Occipital lobe (tissue), 1 donor: ENCODE measurements at regions not wholly inside any gene's neighbourhood (a gene's known extent, or its start where the extent isn't known, plus 50 kb on each side); places are given as distances from the start of the nearest gene placed in this dataset.
"Not testable (repeated sequence)": the region's sequence is repeated elsewhere in the genome, so short reads cannot be mapped to it uniquely, and the experiment has no call there.

Experiments used
- DNase-seq: peaks from one replicate; lab custom pipeline; 2025; lab: John Stamatoyannopoulos, UW

- DNase-seq = not testable (repeated sequence)
Observed at GRCh38 chr3:166684077-166684476, 696.0 kb downstream of the ZBBX start.

- no peak for DNase-seq
Observed at GRCh38 chr3:166669781-166670180, 710.3 kb downstream of the ZBBX start.

- DNase-seq = no peak
Observed at GRCh38 chr3:166663194-166663593, 716.9 kb downstream of the ZBBX start.

GRCh38 chr3:166661621-166662020, 718.5 kb downstream of the ZBBX start:
- DNase-seq = no peak

DNA sequence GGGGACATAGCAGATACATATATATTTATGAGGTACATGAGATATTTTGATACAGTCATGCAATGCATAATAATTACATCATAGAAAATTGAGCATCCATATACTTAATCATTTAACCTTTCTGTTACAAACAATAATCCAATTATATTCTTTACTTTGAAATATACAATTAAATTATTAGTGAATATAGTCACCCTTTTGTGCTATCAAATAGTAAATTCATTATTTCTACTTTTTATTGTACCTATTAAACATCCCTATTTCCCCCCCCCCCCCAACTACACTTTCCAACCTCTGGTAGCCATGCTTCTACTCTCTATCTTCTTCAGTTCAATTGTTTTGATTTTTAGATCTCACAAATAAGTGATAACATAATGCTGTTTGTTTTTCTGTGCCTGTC, 719.1 kb downstream of the ZBBX start:
- DNase-seq = no peak

DNA sequence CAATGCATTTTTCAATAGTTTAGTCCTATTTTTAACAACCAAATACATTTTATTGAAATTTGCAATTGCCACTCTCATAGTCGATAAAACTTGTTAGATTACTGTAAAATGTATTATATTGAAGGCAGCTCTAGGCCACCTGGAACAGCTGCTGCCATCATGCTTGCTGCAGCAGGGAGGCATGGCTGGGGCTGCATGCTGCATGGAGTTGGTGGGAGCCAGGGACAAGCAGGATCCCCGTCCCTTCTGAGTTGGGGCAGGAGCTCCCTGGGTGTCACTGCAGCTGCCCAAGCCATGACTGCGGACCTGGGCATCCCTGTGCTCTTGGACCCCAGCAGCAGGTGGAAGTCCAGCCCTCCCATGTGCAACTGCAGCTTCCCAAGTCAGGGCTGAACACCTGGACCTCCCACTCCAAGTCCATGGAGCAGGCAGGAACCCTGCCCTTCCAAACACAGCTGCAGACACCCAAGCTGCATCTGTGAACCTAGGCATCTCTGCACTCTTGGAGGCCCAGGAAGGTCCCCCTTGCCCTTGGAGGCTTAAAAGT, 742.0 kb downstream of the ZBBX start:
- DNase-seq = no peak

GRCh38 chr3:166634091-166634746, 745.9 kb downstream of the ZBBX start:
- DNase-seq = no peak

DNA sequence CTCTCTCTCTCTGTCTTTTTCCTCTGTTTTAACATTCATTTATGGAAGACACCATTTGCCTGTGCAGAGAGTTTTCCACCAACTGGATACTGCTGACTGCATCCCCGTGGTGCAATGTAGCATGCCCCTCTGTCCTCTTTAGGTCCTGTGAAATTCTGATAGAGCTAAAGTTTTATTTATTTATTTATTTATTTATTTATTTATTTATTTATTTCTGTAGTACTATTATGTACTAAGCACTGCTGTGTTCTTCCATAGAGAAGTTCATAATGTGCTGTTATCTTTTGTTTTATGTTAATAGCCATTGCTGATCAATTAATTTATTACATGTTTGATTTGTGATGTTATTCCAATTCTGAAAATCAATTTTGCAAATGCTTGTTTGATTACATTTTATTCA, 749.9 kb downstream of the ZBBX start:
- no peak for DNase-seq

- no peak for DNase-seq
Observed at GRCh38 chr3:166613365-166613764, 766.7 kb downstream of the ZBBX start.

- not testable (repeated sequence) for DNase-seq
Observed at GRCh38 chr3:166612761-166613160, 767.3 kb downstream of the ZBBX start.

- DNase-seq = no peak
Observed at GRCh38 chr3:166607933-166608521, 770.8 kb upstream of the BCHE start.

DNA sequence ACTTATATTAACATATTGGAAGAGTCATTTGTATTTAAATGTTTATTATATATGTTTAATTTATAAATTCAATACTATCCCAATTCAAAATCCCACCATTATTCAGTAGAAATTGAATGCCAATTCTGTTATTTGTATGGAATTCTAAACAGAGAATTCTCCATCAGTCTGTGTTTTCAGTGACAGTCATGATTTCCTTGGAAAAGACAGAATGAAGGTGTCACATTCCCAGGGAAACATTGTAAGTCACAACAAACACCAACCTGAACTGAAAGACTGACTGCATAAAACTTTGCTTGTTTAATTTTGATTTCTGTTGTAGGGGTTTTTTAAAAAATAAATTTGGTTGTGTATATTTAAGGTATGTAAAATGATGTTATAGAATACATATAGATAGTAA, 769.8 kb upstream of the BCHE start:
- DNase-seq = no peak

- no peak for DNase-seq
Observed at GRCh38 chr3:166593776-166594175, 756.6 kb upstream of the BCHE start.

- no peak for DNase-seq
Observed at GRCh38 chr3:166582236-166582635, 745.0 kb upstream of the BCHE start.

- no peak for DNase-seq
Observed at GRCh38 chr3:166580561-166580960, 743.3 kb upstream of the BCHE start.

DNA sequence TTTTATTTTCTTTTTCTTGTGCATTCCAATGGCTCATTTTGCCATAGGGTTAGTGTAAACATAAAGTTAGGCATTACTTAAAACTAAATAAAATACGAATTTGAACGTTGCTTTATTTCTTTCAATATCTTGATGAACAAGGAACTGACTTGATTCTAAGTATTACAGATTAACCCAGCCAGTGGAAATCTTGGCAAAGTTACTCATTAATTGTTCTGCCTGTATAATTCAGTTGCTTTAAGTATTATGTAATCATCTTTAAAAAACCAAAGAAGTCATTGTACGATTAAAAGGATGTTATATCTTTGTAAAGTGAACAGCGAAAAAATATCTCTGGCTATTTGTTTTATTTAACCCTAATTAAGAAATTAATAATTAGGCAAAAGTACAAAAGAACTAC, 737.9 kb upstream of the BCHE start:
- no peak for DNase-seq

DNA sequence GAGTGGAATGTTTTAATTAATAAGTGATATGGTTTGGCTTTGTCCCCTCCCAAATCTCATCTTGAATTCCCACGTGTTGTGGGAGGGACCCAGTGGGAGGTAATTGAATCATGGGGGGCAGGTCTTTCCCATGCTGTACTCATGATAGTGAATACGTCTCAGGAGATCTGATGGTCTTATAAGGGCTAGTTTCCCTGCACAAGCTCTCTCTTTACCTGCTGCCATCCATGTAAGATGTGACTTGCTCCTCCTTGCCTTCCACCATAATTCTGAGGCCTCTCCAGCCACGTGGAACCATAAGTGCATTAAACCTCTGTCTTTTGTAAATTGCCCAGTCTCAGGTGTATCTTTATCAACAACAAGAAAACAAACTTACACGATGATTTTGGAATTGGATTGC, 734.5 kb upstream of the BCHE start:
- not testable (repeated sequence) for DNase-seq

- DNase-seq = no peak
Observed at GRCh38 chr3:166570102-166570501, 732.9 kb upstream of the BCHE start.

DNA sequence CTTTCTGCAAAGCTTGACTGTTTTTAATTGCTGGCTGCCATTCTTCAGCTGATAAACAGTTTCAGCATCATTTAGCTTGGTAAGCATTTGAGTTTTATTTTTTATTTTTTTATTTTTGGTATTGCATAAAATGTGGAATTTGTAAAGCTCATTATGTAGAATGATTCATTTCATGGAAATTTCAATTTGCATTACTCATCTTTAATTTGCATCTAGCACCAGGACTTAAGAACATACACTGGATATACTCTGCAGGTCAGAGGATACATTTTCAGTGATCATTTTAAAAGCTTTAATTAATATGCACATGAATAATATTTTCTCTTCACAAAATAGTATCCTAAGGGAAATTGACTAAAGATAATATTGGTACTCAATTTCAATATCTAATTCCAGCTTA, 732.4 kb upstream of the BCHE start:
- DNase-seq = no peak

- DNase-seq = no peak
Observed at GRCh38 chr3:166560253-166560652, 723.0 kb upstream of the BCHE start.

GRCh38 chr3:166556955-166557354, 719.7 kb upstream of the BCHE start:
- DNase-seq = no peak

DNA sequence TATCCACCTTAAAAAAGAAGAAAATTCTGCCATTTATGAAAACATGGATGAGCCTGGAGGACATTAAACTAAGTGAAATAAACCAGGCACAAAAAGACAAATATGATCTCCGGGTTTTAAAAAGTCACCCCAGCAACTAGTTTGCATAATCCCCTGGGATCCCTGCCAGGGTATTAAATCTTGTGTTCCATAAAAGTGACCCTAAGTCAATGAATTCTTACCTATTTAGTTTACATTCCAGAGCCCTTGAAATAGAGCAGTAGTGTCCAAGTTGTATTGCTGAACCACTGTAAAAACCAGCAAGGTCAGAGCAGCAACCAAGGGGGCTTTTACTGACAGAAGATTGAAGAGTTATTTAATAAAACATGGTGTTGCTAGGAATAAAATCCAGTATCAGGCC, 716.8 kb upstream of the BCHE start:
- no peak for DNase-seq

DNA sequence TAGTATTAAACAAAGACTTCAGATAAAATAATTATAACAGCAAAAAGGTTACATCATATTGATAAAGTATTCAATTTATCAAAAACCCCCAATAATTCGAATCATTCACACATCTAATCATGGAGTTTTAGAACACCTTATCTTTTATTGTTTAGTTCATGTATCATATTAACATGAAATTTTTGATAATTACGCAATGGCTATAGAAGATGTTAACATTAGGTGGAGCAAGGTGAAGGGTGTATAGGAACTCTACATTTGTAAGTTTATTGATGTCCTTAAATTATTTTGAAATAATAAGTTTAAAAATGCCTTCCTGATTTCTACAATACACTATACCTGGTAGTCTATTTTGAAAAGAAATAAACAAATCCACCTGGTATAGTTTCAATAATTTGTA, 696.5 kb upstream of the BCHE start:
- no peak for DNase-seq
